Stimulated activated CD8-positive, alpha-beta memory T cell treated with anti-CD3 and anti-CD28 coated beads, Interleukin-2, amount 100 ng/mL, for 1 hour (primary cell): ENCODE measurements at regions not wholly inside any gene's neighbourhood (a gene's known extent, or its start where the extent isn't known, plus 50 kb on each side); places are given as distances from the start of the nearest gene placed in this dataset.

Experiments
- DNase-seq, 2 donors: peaks; one replicate each; pipeline ENCODE4 v3.0.0-alpha.2; 2020; ENCODE audit warnings: low read depth in 2 of 2

DNA sequence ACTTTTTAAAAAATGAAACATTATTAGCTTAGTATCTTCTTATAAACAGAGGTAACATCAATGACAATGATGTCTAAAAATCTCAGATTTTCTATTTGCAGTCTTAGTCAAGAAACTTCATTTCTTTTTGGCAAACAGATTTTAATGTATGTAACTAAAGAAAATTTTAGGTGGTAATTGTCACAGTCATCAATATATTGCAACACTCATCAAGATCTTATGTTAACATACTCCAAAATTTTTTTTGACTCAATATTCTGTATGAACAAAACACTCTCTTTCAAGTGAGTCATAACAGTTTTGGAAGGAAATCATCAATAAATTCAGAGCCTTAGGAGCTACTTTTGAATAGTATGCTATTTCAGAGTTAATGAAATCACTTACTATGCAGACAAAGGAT, 1507.6 kb downstream of the SLITRK1 start:
- no peak for DNase-seq

DNA sequence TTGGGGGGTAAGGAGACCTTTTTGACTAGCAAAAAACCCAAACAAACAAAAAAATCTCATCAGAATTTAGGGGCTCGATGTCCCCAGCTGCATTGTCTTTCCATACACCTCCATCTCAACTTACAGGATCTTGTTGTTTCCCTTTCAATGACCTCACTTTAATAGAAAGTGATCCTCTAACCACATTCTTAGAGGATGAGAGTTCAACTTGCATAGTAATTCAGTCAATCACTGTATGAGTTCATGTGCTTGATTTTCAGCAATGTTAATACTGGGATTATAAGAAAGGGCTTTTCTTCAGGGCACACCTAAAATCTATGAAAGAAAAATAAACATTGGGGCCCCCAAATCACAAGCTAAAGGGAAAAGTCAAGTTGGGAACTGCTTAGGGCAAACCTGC, 1512.0 kb downstream of the SLITRK1 start:
- DNase-seq, result no peak

DNA sequence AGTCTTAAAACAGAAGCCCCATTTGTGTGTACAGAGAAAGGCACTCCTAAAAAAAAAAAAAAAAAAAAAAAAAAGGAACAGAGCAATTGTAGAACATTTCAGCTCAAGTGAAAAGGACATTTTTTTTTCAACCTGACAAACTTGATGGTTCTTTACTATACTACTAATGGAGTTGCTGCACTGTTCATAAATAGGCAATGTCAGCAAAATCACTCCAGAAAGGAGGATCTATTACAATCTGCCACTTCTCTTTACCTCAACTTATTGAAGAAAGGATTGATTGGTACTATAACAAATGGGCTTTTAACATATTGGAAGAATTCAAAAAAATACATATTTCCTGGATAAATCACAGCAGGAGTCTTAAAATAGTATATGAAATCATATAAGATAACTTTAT, 1517.7 kb downstream of the SLITRK1 start:
- DNase-seq, result no peak

DNA sequence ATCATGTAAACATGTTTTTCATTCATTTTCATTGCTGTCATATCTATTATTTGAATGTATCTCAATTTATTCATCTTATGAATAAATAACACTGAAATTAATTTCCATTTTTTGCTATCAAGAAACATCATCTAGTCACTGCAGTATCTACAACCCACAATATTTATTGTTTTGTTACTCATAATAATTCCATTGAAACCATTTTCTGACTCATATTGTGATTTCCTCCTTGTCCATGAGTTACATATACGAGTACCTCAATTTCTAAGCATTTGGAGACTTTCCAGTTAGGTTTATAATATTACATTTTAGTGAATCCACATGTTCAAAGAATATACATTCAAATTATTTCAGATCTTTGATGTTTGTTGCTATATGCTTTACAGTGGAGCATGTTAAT, 1524.0 kb downstream of the SLITRK1 start:
- DNase-seq, result no peak

DNA sequence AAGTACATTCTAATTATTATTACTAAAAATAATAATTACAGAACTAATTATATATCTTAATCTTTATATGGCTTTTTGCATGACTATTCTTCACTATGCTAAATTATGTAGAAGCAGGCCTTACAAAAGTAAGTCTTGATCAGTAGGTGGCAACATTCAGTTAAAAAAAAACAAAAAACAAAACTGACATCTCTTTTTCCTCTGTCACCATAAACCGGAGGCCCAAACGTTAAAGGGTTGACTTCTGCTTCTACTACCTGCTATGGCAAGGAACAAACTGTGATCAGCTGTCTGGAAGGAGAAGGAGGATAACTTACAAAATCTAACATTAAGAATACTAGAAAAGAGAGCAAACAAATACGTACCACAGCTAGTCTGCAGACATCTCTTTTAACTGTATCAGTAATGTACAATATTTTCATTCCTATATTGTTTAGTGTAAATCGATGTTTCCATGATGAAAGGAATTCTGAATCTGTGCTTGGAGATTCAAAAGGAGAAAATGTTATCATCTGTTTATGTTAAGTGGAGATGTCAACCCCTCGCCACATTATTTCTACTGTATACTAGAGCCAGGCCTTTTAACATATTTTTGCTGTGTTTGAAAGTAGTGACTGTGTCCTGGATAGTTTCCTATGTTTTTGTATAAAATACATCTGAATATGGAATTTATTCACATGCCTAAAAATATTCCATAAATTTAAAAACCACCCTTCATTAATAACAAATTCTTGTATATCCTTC, 1525.4 kb downstream of the SLITRK1 start:
- no peak for DNase-seq

DNA sequence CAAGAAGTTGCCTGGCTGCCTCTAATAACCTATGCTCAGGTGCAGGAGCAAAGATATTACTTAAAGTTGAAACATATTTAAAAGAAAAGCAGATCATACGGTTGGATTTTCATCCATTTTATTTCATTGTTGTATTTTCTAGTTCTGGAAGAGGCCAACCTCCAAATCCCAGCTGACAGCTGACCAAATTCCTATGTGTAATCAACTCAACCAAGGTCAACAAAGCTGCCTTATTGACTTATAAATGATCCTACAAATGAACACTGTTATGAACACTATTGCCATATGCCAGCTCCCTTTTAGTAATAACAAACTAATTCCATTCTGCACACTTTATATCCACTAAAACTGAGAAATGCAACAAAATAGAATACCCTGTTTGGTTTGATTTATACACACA, 1537.4 kb downstream of the SLITRK1 start:
- no peak for DNase-seq

DNA sequence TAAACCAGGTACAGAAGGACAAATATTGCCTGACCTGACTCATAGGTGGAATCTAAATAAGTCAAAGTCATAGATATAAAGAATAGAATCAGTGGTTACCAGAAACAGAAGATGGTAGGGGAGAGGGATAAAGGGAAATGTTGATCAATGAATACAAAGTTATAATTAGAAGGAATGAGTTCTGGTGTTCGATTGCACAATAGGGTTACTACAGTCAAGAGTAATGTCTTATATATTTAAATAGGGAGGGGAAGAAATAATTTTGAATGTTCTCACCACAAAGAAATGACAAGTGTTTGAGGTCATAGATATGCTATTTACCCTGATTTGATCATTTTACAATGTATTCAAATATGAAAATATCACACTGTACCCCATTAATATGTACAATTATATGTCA, 1541.2 kb downstream of the SLITRK1 start:
- DNase-seq, result no peak

DNA sequence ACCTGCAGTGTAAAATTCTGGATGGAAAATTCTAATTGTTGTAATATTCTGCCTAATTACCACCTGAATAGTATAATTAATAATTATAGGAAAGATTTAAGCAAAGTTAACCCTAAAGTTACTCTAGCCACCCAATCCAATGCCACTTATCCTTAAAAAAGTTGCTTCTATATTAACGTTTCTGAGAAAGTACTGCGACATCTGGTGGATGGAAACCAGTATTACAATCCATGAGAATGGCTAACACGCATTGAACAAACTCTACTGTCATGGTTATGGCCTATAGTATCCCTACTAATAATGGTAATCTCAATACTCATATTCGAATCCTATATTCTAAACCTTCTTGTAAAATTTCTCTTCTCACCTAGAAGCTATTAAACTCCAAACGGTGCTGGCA, 1551.8 kb downstream of the SLITRK1 start:
- DNase-seq, result no peak

DNA sequence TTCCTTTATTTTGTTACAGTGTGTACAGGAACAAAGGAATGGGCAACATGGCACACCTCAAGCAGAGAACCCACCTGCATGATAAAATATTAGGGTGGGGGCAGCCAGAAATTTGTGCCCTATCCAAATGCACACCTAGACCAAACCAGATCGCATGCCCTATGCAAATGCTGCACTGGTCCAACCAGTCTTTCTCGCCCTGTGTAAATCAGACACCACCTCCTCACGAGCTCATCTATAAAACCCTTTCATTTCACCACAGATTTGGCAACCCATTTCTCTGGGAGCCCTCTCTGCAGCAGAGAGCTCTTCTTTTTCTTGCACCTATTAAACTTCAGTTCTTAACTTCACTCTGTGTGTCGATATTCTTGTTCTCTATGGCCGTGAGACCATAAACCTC, 1559.2 kb downstream of the SLITRK1 start:
- no peak for DNase-seq

DNA sequence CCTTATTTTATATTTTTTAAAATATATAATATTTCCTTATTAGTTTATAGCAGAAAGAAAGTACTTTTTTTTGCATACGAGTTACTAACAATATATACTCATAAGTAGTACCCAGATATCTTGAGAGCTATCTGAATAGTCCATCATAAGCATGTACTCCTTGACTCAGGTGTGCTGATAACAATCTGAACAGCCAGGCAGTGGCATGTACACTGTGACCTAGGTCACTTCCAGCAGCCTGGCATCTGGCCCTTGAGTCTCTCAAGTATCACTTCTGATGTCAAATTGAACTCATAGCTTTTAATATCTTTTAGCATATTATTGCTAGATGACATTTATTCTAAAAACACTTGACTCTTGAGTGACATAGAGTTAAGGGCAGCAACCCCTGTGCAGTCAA, 1576.7 kb downstream of the SLITRK1 start:
- DNase-seq, result no peak

DNA sequence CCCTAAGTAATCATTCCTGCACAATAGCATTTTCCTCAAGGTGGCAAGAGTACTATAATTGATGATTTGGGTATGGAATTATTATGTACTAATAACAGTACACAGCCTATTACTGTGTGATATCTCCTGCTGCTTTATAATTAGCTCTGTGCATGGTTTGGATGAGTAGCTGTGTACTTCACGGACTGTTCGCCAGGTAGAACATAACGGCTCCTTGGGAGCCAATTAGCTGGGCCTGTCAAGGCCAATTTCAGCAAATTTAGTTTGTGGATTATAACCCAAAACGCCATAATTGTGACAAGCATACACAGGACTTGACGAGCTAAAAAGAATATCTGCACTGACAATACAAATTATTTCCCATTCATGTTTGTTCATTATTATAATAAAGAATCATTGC, 1584.2 kb downstream of the SLITRK1 start:
- no peak for DNase-seq

DNA sequence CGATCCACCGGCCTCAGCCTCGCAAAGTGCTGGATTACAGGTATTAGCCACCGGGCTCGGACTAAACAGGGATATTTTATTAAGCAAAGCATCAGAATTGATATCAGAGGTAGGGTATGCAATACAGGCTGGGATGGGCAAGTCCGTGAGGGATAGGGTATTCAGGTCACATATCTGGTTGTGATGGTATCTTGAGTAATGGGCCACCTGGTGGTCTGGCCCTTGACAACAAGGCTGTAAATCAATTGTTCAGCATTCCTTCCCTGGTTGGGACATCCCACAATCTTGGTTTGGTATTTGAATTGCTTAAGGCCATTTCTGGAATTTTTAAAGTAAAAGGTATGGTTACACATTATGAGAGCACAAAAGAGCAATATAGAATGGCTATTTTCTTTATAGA, 1588.0 kb downstream of the SLITRK1 start:
- no peak for DNase-seq

DNA sequence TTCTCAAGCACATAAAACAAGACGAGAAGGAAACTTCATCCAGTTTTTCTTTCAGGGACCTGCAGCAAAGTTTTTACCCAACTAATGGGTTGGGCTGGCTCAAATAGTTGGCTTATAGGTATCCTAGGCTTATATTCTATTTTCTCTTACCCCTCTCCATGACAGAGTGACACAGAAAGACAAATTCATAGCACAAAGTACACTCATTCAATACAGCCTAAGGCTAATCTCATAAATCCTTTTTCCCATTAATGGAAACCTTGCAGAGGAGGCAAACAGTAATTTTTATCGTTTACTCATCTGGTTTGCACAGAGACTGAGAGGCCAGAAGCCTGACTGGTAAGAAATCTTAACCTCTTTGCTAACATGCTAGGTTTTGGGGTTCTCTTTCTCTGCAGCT, 1589.9 kb downstream of the SLITRK1 start:
- DNase-seq, result no peak

DNA sequence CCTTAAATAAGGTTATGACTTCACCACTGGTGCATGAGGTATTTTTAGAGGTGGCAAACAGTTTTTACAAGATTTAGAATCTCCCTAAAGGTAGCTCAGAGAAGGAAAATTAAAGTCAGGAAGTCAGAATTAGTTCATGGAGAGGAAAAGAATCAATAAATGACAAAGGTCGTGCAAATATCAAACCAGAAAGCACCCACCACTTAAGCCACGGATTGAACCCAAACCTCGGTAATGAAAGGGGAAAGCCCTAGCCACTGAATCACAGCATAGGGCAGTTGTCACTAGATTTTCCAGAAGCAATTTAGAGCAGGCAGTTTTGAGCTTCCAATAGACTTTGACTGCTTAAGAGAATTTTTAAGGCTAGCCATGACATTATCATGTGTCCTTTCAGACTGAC, 1590.4 kb downstream of the SLITRK1 start:
- no peak for DNase-seq

DNA sequence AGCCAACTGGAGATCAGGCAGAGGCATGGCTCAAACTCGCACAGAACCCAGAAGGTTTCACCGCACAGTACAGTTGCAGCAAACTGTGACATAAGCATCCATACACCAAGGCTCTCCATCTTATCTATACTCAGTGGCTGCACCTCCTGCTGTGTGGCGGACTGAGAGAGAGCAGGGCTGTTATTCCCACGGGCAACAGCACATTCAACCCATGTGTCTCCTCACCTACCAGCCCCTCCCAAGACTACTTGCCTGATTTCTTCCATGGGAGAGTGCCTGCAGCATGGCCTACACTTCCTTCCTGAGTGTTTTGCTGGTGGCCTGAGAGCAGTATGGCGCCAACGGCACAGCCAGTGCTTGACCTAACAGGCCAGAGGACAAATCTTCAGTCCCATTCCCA, 1606.6 kb downstream of the SLITRK1 start:
- no peak for DNase-seq

DNA sequence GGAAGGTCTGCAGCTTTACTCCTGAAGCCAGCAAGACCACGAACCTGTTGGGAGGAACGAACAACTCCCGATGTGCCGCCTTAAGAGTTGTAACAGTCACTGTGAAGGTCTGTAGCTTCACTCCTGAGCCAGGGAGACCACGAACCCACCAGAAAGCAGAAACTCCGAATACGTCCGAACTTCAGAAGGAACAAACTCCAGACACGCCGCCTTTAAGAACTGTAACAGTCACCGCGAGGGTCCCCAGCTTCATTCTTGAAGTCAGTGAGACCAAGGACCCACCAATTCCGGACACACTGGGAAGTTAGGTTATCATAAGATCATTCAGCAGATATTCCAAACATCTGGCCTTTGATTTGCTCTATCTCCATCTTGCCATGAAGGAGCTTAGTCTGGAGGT, 1623.0 kb downstream of the SLITRK1 start:
- no peak for DNase-seq

DNA sequence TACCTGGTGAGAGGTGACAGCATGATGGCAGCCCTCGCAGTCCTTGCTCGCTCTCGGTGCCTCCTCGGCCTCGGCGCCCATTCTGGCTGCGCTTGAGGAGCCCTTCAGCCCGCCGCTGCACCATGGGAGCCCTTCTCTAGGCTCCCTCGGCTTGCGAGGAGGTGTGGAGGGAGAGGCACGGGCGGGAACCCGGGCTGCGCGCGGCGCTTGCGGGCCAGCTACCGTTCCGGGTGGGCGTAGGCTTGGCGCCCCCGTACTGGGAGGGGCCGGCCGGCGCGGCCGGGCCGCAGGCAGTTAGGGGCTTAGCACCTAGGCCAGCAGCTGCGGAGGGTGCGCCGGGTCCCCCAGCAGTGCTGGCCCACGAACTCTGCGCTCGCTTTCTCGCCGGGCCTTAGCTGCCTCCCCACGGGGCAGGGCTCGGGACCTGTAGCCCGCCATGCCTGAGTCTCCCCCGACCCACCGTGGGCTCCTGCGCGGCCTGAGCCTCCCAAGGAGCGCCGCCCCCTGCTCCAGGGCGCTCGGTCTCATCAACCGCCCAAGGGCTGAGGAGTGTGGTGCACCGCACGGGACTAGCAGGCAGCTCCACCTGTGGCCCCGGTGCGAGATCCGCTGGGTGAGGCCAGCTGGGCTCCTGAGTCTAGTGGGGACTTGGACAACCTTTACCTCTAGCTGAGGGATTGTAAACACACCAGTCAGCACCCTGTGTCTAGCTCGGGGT, 1624.3 kb downstream of the SLITRK1 start:
- no peak for DNase-seq

DNA sequence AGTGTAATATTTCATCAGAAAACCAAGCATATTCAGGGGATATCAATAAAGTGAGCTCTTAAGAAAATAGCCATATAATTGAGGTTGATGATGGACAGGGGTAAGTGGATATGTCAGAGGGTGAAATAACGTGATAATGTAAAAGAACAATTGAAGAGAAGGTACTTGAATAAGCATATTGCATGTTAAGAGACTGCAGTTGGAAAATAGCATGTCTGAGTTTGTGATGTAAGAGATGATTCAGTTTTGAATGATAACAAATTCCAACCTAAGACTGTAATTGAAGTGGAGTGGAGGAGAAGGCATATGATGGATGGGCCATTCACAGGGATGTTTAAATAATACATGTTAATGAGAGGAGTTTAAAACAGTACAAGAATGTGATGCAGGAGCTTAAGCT, 1633.5 kb downstream of the SLITRK1 start:
- DNase-seq, result no peak

DNA sequence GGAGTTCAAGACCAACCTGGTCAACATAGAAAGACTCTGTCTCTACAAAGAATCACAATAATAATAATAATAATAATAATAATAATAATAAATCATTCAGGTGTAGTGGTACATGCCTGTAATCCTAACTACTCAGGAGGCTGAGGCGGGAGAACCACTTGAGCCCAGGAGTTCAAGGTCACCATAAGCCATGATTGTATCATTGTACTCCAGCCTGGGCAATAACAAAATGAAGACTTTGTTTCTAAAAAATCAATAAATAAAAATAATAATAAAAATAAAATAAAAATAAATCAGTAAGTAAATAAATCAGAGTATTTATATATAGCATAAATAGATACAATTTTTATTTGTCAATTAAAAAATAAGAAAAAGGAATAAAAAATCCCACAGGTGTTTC, 1636.4 kb downstream of the SLITRK1 start:
- no peak for DNase-seq

DNA sequence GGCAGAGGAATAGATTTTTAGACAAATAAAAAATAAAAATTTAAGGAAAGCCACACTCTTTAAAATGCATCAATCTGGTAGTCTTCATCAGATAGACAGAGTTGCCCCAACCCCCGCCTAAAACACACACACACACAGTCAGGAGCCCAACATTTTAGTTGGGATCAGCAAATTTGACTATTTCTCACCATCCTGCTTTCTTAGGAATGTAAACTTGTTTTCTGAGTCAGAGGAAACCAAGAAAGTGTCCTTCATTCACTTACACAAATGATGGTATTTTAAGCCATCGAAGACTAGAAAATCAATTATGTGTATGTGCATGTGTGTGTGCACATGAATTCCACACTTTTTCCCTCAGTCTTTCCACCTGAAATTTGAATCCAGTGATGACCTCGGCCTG, 1657.5 kb downstream of the SLITRK1 start:
- no peak for DNase-seq

DNA sequence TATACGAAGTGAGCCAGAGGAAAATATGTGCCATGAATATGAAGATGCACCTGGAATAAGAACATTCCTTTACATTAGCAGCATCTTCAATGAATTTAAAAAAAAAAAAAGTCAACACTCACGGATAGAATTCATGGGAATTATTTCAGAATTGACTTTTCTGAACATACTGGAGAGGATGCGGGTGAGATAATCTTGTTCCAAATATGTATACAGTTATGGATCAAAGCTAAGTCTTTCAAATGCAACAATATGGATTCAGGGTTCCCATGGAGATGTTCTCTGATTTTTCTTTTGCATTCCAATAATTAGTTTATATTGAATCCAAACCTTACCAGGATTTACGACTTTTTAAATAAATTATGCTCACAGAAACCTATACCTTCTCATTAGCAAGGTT, 1660.7 kb downstream of the SLITRK1 start:
- DNase-seq, result no peak

DNA sequence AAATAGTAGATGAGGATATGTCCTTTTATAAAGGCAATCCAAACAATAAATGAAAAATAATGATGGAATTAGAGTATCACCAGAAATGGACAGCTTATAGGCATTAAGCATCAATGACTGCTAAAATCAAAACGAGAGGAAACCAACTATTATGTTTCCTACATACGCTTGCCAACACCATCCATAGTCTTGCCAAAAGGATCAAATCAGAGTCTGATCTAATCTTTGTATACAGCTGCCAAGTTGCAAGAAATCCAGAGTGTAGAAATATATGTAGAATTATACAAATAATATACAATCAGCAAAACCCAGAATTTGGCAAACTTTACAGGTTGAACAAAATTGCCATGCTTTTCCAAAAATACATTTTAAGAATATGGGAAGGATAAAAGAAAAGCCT, 1661.6 kb downstream of the SLITRK1 start:
- DNase-seq, result no peak

DNA sequence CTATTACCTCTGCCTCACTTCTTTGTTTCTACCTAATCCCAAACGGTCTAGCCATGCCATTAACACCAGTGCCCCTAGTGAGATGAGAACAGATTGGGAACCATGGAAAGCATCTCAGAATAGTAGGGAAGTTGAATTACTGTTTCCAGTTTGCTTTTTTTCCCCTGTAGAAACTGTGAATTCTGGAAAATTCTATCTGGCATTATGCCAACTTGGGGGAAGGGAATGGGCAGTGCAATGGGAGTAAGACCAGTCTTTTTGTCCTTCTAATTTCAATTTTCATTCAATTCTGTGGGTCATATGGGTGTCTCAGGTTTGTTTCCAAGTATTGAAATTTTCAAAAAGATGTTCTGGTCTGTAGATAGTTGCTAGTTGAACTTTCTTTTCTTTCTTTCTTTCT, 1666.1 kb downstream of the SLITRK1 start:
- DNase-seq, result no peak

DNA sequence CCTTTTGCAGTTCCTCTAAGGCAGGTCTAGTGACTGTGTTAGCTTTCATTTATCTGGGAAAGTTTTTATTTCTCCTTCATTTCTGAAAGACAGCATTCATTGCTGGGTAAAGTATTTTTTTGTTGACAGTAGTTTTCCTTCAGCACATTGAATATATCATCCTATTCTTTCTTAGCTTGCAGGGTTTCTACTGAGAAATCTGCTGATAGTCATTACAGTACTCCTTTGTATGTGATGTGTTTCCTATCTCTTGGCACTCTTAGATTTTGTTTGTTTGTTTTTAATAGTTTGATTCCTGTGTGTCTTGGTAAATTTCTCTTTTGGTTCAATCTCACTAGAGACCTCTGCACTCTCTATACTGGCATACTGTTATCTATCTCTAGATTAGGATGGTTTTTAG, 1667.9 kb downstream of the SLITRK1 start:
- no peak for DNase-seq
